ENCODE measurements at regions not wholly inside any gene's neighbourhood (a gene's known extent, or its start where the extent isn't known, plus 50 kb on each side); places are given as distances from the start of the nearest gene placed in this dataset.

- Histone ChIP-seq H3K9me2 (replicated peaks; ENCODE audit: control insufficient read depth, low read length) (no peaks in the 10 kb centered on the region), H3K4me2 (ENCODE audit: low read length) (peak overlapping the region; percentile 69), H3K27me3 (ENCODE audit: control insufficient read depth, low read length) (no peaks in the 10 kb centered on the region), H4K20me1 (ENCODE audit: control insufficient read depth, insufficient read depth, low read depth, low read length) (no peaks in the 10 kb centered on the region), H3K4me1 (ENCODE audit: control insufficient read depth, low read length) (peaks cover 46% of the 10 kb centered on the region), H3K27ac (ENCODE audit: low read depth, low read length) (peak overlapping the region; percentile 78), H3K9me3 (ENCODE audit: control insufficient read depth, insufficient read depth, low read length) (no peaks in the 10 kb centered on the region), H3F3A (ENCODE audit: control insufficient read depth, insufficient read depth) (no peaks in the 10 kb centered on the region), H3K4me3 (ENCODE audit: low read length) (peak overlapping the region; percentile 13; the same call in 1 of the 2 replicates), H3K79me2 (ENCODE audit: control insufficient read depth, low read length) (no peaks in the 10 kb centered on the region), H3K36me3 (ENCODE audit: control insufficient read depth, low read length) (no peaks in the 10 kb centered on the region)
- no peak for TF ChIP-seq CTCF (IDR thresholded peaks at IDR 0.05; ENCODE audit: low read depth, low read length, poor library complexity, severe bottlenecking)
- no peak for TF ChIP-seq EZH2phosphoT487 (IDR thresholded peaks at IDR 0.05; ENCODE audit: borderline replicate concordance, low read length)
Measured at GRCh38 chr20:52004715-52005114, 186.9 kb downstream of the ZFP64 start.

- H3K9me2 ChIP-seq (replicated peaks; ENCODE audit: control insufficient read depth, low read length), result no peaks in the 10 kb centered on the region
- peak overlapping the region; percentile 78 for H3K27ac ChIP-seq (ENCODE audit: low read depth, low read length)
- no peaks in the 10 kb centered on the region for H4K20me1 ChIP-seq (ENCODE audit: control insufficient read depth, insufficient read depth, low read depth, low read length)
- no peaks in the 10 kb centered on the region for H3K27me3 ChIP-seq (ENCODE audit: control insufficient read depth, low read length)
- H3K36me3 ChIP-seq (ENCODE audit: control insufficient read depth, low read length), result no peaks in the 10 kb centered on the region
- TF ChIP-seq CTCF (IDR thresholded peaks at IDR 0.05; ENCODE audit: low read depth, low read length, poor library complexity, severe bottlenecking) (no peak), EZH2phosphoT487 (IDR thresholded peaks at IDR 0.05; ENCODE audit: borderline replicate concordance, low read length) (no peak)
- peaks cover 46% of the 10 kb centered on the region for H3K4me1 ChIP-seq (ENCODE audit: control insufficient read depth, low read length)
- H3K79me2 ChIP-seq (ENCODE audit: control insufficient read depth, low read length), result no peaks in the 10 kb centered on the region
- no peaks in the 10 kb centered on the region for H3K9me3 ChIP-seq (ENCODE audit: control insufficient read depth, insufficient read depth, low read length)
- peak overlapping the region; percentile 59 for H3K4me3 ChIP-seq (ENCODE audit: low read length)
- no peaks in the 10 kb centered on the region for H3F3A ChIP-seq (ENCODE audit: control insufficient read depth, insufficient read depth)
- peak overlapping the region; percentile 69 for H3K4me2 ChIP-seq (ENCODE audit: low read length)
Measured at GRCh38 chr20:52004018-52004417, 187.6 kb downstream of the ZFP64 start.

- TF ChIP-seq EZH2phosphoT487 (IDR thresholded peaks at IDR 0.05; ENCODE audit: borderline replicate concordance, low read length) (no peak), CTCF (IDR thresholded peaks at IDR 0.05; ENCODE audit: low read depth, low read length, poor library complexity, severe bottlenecking) (no peak)
- peak overlapping the region; percentile 78 for H3K27ac ChIP-seq (ENCODE audit: low read depth, low read length)
Measured at GRCh38 chr20:52003415-52003814, 188.2 kb downstream of the ZFP64 start.

More at GRCh38 chr20:52003415-52003814, 188.2 kb downstream of the ZFP64 start:
- peaks cover 46% of the 10 kb centered on the region for H3K4me1 ChIP-seq (ENCODE audit: control insufficient read depth, low read length)
- H3K9me3 ChIP-seq (ENCODE audit: control insufficient read depth, insufficient read depth, low read length), result no peaks in the 10 kb centered on the region
- H3K27me3 ChIP-seq (ENCODE audit: control insufficient read depth, low read length), result no peaks in the 10 kb centered on the region
- no peaks in the 10 kb centered on the region for H4K20me1 ChIP-seq (ENCODE audit: control insufficient read depth, insufficient read depth, low read depth, low read length)
- H3K9me2 ChIP-seq (replicated peaks; ENCODE audit: control insufficient read depth, low read length), result no peaks in the 10 kb centered on the region
- no peaks in the 10 kb centered on the region for H3F3A ChIP-seq (ENCODE audit: control insufficient read depth, insufficient read depth)
- peak overlapping the region; percentile 59 for H3K4me3 ChIP-seq (ENCODE audit: low read length)
- no peaks in the 10 kb centered on the region for H3K36me3 ChIP-seq (ENCODE audit: control insufficient read depth, low read length)
- peak overlapping the region; percentile 69 for H3K4me2 ChIP-seq (ENCODE audit: low read length)
- H3K79me2 ChIP-seq (ENCODE audit: control insufficient read depth, low read length), result no peaks in the 10 kb centered on the region
